ENCODE measurements at regions not wholly inside any gene's neighbourhood (a gene's known extent, or its start where the extent isn't known, plus 50 kb on each side); places are given as distances from the start of the nearest gene placed in this dataset.

GRCh38 chr18:79608999-79609461, 70.6 kb upstream of the CTDP1 start:
- no peaks in the 10 kb centered on the region for H3K9me1 ChIP-seq (ENCODE audit: control insufficient read depth, extremely low read depth, insufficient read depth, low read length)
- H3K4me3 ChIP-seq (ENCODE audit: control insufficient read depth in 2 of 3, extremely low read depth in 1 of 3, insufficient read depth in 2 of 3, low read depth in 1 of 3, low read length in 3 of 3), result no peak overlapping the region
- no peaks in the 10 kb centered on the region for H3K79me2 ChIP-seq (ENCODE audit: control insufficient read depth, insufficient read depth, low read length)
- H3K27me3 ChIP-seq (ENCODE audit: control insufficient read depth, extremely low read depth, insufficient read depth, low read length), result no peaks in the 10 kb centered on the region
- TF ChIP-seq EZH2 (IDR thresholded peaks at IDR 0.05; ENCODE audit: low read length), result no peak
- no peak for TF ChIP-seq CTCF (optimal IDR thresholded peaks at IDR 0.05 in 1 of 3, IDR thresholded peaks at IDR 0.05 in 1 of 3, conservative IDR thresholded peaks at IDR 0.05 in 1 of 3; ENCODE audit: extremely low read depth in 1 of 3, insufficient read depth in 2 of 3, low read length in 3 of 3)
- dilution Hi-C loops (cut with MboI; ENCODE audit: extremely low pct_ligation_motif_present, low sequenced_read_pairs), result no loop called here
- no peaks in the 10 kb centered on the region for H3K36me3 ChIP-seq (ENCODE audit: control insufficient read depth in 2 of 2, extremely low read depth in 1 of 2, insufficient read depth in 2 of 2, low read length in 2 of 2)
- H3K4me1 ChIP-seq (ENCODE audit: control insufficient read depth, extremely low read depth, insufficient read depth, low read length), result no peaks in the 10 kb centered on the region
- H2AFZ ChIP-seq (ENCODE audit: control insufficient read depth, low read length), result no peak overlapping the region
- FAIRE-seq, result no peak
- H3K9me3 ChIP-seq (ENCODE audit: control insufficient read depth, low read depth, low read length), result no peaks in the 10 kb centered on the region
- DNase-seq (ENCODE audit: low read depth, low spot score), result no peak
- H3K9ac ChIP-seq (ENCODE audit: control insufficient read depth, extremely low read depth, insufficient read depth, low read length), result no peak overlapping the region
- H3K27ac ChIP-seq (ENCODE audit: control insufficient read depth, insufficient read depth, low read length), result no peak overlapping the region
- H3K4me2 ChIP-seq (ENCODE audit: control insufficient read depth, extremely low read depth, insufficient read depth, low read depth, low read length), result no peak overlapping the region
- H4K20me1 ChIP-seq (ENCODE audit: control insufficient read depth, extremely low read depth, insufficient read depth, low read length), result no peaks in the 10 kb centered on the region

- Histone ChIP-seq H3K9ac (ENCODE audit: control insufficient read depth, extremely low read depth, insufficient read depth, low read length) (no peak overlapping the region), H3K27ac (ENCODE audit: control insufficient read depth, insufficient read depth, low read length) (no peak overlapping the region), H4K20me1 (ENCODE audit: control insufficient read depth, extremely low read depth, insufficient read depth, low read length) (no peaks in the 10 kb centered on the region), H3K4me2 (ENCODE audit: control insufficient read depth, extremely low read depth, insufficient read depth, low read depth, low read length) (no peak overlapping the region), H3K9me1 (ENCODE audit: control insufficient read depth, extremely low read depth, insufficient read depth, low read length) (no peaks in the 10 kb centered on the region), H3K36me3 (ENCODE audit: control insufficient read depth in 2 of 2, extremely low read depth in 1 of 2, insufficient read depth in 2 of 2, low read length in 2 of 2) (no peaks in the 10 kb centered on the region), H3K9me3 (ENCODE audit: control insufficient read depth, low read depth, low read length) (no peaks in the 10 kb centered on the region), H3K27me3 (ENCODE audit: control insufficient read depth, extremely low read depth, insufficient read depth, low read length) (no peaks in the 10 kb centered on the region), H3K4me3 (ENCODE audit: control insufficient read depth in 2 of 3, extremely low read depth in 1 of 3, insufficient read depth in 2 of 3, low read depth in 1 of 3, low read length in 3 of 3) (no peak overlapping the region), H3K79me2 (ENCODE audit: control insufficient read depth, insufficient read depth, low read length) (no peaks in the 10 kb centered on the region), H2AFZ (ENCODE audit: control insufficient read depth, low read length) (no peak overlapping the region), H3K4me1 (ENCODE audit: control insufficient read depth, extremely low read depth, insufficient read depth, low read length) (no peaks in the 10 kb centered on the region)
- FAIRE-seq (no peak), DNase-seq (ENCODE audit: low read depth, low spot score) (no peak)
- TF ChIP-seq CTCF (optimal IDR thresholded peaks at IDR 0.05 in 1 of 3, IDR thresholded peaks at IDR 0.05 in 1 of 3, conservative IDR thresholded peaks at IDR 0.05 in 1 of 3; ENCODE audit: extremely low read depth in 1 of 3, insufficient read depth in 2 of 3, low read length in 3 of 3) (no peak), EZH2 (IDR thresholded peaks at IDR 0.05; ENCODE audit: low read length) (no peak)
- dilution Hi-C loops (cut with MboI; ENCODE audit: extremely low pct_ligation_motif_present, low sequenced_read_pairs), result no loop called here
These were observed 69.7 kb upstream of the CTDP1 start for GRCh38 chr18:79609841-79610281.
